H9 (cell line): ENCODE measurements at regions not wholly inside any gene's neighbourhood (a gene's known extent, or its start where the extent isn't known, plus 50 kb on each side); places are given as distances from the start of the nearest gene placed in this dataset.

ENCODE experiments used
- DNase-seq: peaks from one replicate; pipeline ENCODE4 v3.0.0-alpha.2; 2017
- H2AFZ ChIP-seq: one replicate; pipeline ENCODE4 v1.6.1; 2013; ENCODE audit warnings: mild to moderate bottlenecking, low read length, control low read depth, moderate library complexity
- H2AK5ac ChIP-seq: 2 replicates; pipeline ENCODE4 v1.6.1; 2013; ENCODE audit warnings: low read length, control low read depth, mixed read lengths; ENCODE audit not compliant: insufficient read length
- H2BK120ac ChIP-seq: one replicate; pipeline ENCODE4 v1.6.1; 2013; ENCODE audit warnings: low read depth, mild to moderate bottlenecking, low read length, control low read depth, inconsistent platforms; ENCODE audit not compliant: poor library complexity, severe bottlenecking
- H2BK12ac ChIP-seq: 2 replicates; pipeline ENCODE4 v1.6.1; 2013; ENCODE audit warnings: low read length, control low read depth, mixed read lengths, low read depth; ENCODE audit not compliant: insufficient read length
- H2BK15ac ChIP-seq: 2 replicates; pipeline ENCODE4 v1.6.1; 2013; ENCODE audit warnings: low read depth, low read length, control low read depth
- H2BK20ac ChIP-seq: one replicate; pipeline ENCODE4 v1.6.1; 2013; ENCODE audit warnings: low read depth, mild to moderate bottlenecking, low read length, control low read depth, inconsistent platforms; ENCODE audit not compliant: poor library complexity, severe bottlenecking
- H2BK5ac ChIP-seq: 2 replicates; pipeline ENCODE4 v1.6.1; 2013; ENCODE audit warnings: low read length, control low read depth, mixed read lengths; ENCODE audit not compliant: insufficient read length
- H3K14ac ChIP-seq: 2 replicates; pipeline ENCODE4 v1.6.1; 2013; ENCODE audit warnings: low read length, control low read depth; ENCODE audit not compliant: insufficient read depth
- H3K18ac ChIP-seq: 2 replicates; pipeline ENCODE4 v1.6.1; 2013; ENCODE audit warnings: low read depth, mild to moderate bottlenecking, mixed read lengths, low read length, control low read depth; ENCODE audit not compliant: insufficient read length
- H3K23ac ChIP-seq: 2 replicates; pipeline ENCODE4 v1.6.1; 2013; ENCODE audit warnings: low read length, control low read depth, mixed read lengths, low read depth; ENCODE audit not compliant: insufficient read length
- H3K23me2 ChIP-seq: 2 replicates; pipeline ENCODE4 v1.6.1; 2013; ENCODE audit warnings: low read depth, mild to moderate bottlenecking, mixed read lengths, low read length, control low read depth; ENCODE audit not compliant: insufficient read length, poor library complexity, severe bottlenecking
- H3K27ac ChIP-seq: 2 replicates; pipeline ENCODE4 v1.5.1; 2013; ENCODE audit warnings: low read length, control low read depth, mixed read lengths, low read depth; ENCODE audit not compliant: insufficient read length
- H3K27me3 ChIP-seq: 2 replicates; pipeline ENCODE4 v1.6.1; 2013; ENCODE audit warnings: low read length, control low read depth, inconsistent platforms; ENCODE audit not compliant: insufficient read depth
- H3K4ac ChIP-seq: 2 replicates; pipeline ENCODE4 v1.6.1; 2013; ENCODE audit warnings: low read depth, mild to moderate bottlenecking, control low read depth, inconsistent platforms, low read length, moderate library complexity
- H3K4me1 ChIP-seq: 2 replicates; pipeline ENCODE4 v1.6.1; 2013; ENCODE audit warnings: low read length, control low read depth, inconsistent platforms; ENCODE audit not compliant: insufficient read depth
- H3K4me2 ChIP-seq: 2 replicates; pipeline ENCODE4 v1.6.1; 2013; ENCODE audit warnings: low read length, control low read depth, mixed read lengths; ENCODE audit not compliant: insufficient read length, insufficient read depth
- H3K56ac ChIP-seq: 2 replicates; pipeline ENCODE4 v1.6.1; 2013; ENCODE audit warnings: low read depth, mild to moderate bottlenecking, mixed read lengths, low read length, control low read depth; ENCODE audit not compliant: insufficient read length
- H3K79me1 ChIP-seq: 2 replicates; pipeline ENCODE4 v1.6.1; 2013; ENCODE audit warnings: low read depth, mild to moderate bottlenecking, moderate library complexity, low read length, control low read depth, inconsistent platforms; ENCODE audit not compliant: insufficient read depth, poor library complexity, severe bottlenecking
- H3K79me2 ChIP-seq: 2 replicates; pipeline ENCODE4 v1.6.1; 2013; ENCODE audit warnings: low read length, control low read depth, inconsistent platforms; ENCODE audit not compliant: insufficient read depth
- H3K9ac ChIP-seq: 2 replicates; pipeline ENCODE4 v1.6.1; 2013; ENCODE audit warnings: low read length, control low read depth, mixed read lengths; ENCODE audit not compliant: insufficient read length; ENCODE audit errors: extremely low read depth
- H3K9me3 ChIP-seq: one replicate; pipeline ENCODE4 v1.6.1; 2013; ENCODE audit warnings: low read depth, low read length, inconsistent platforms; ENCODE audit not compliant: control insufficient read depth
- H3T11ph ChIP-seq: one replicate; pipeline ENCODE4 v1.6.1; 2013; ENCODE audit warnings: mild to moderate bottlenecking, low read length, control low read depth, inconsistent platforms
- H4K20me1 ChIP-seq: one replicate; pipeline ENCODE4 v1.6.1; 2013; ENCODE audit not compliant: control insufficient read depth, insufficient read length, insufficient read depth
- H4K5ac ChIP-seq: 2 replicates; pipeline ENCODE4 v1.6.1; 2013; ENCODE audit warnings: low read depth, mild to moderate bottlenecking, mixed read lengths, low read length, control low read depth; ENCODE audit not compliant: insufficient read length
- H4K8ac ChIP-seq: replicated peaks from 2 replicates; pipeline ENCODE4 v1.6.1; 2013; ENCODE audit warnings: low read length, control low read depth, mixed read lengths, low read depth; ENCODE audit not compliant: insufficient read length
- H4K91ac ChIP-seq: 2 replicates; pipeline ENCODE4 v1.6.1; 2013; ENCODE audit warnings: low read depth, mild to moderate bottlenecking, moderate library complexity, mixed read lengths, low read length, control low read depth; ENCODE audit not compliant: insufficient read length
- H3K27ac Mint-ChIP-seq, 3 experiments: 2 replicates in 2 of 3; 3 replicates in 1 of 3; pipeline ENCODE4 v1.8.0; 2020 to 2021; ENCODE audit warnings: mixed read lengths in 3 of 3, mild to moderate bottlenecking in 1 of 3, moderate library complexity in 1 of 3
- H3K27me3 Mint-ChIP-seq: 2 replicates; pipeline ENCODE4 v1.8.0; 2021; ENCODE audit warnings: low read depth, mild to moderate bottlenecking, moderate library complexity, mixed read lengths
- H3K36me3 Mint-ChIP-seq, 3 experiments: 2 replicates in 2 of 3; 3 replicates in 1 of 3; pipeline ENCODE4 v1.8.0; 2020 to 2021; ENCODE audit warnings: low read depth in 3 of 3, mixed read lengths in 3 of 3; ENCODE audit not compliant: insufficient read depth in 1 of 3
- H3K4me1 Mint-ChIP-seq, 2 experiments: 2 replicates each; pipeline ENCODE4 v1.8.0; 2020; ENCODE audit warnings: mixed read lengths in 2 of 2
- H3K4me3 Mint-ChIP-seq, 2 experiments: 2 replicates in 1 of 2; 3 replicates in 1 of 2; pipeline ENCODE4 v1.8.0; 2020 to 2021; ENCODE audit warnings: mild to moderate bottlenecking in 2 of 2, mixed read lengths in 2 of 2, moderate library complexity in 1 of 2
- H3K9me3 Mint-ChIP-seq, 2 experiments: 2 replicates in 1 of 2; 3 replicates in 1 of 2; pipeline ENCODE4 v1.8.0; 2020; ENCODE audit warnings: mild to moderate bottlenecking in 2 of 2, mixed read lengths in 2 of 2, moderate library complexity in 1 of 2
- CTCF ChIP-seq: fragments of 200-600 bp; sonication (generic); conservative IDR thresholded peaks from 3 replicates; pipeline ENCODE4 v1.8.0; 2021; ENCODE audit warnings: antibody characterized with exemption, mild to moderate bottlenecking
- WGBS: extraction: QIAGEN DNeasy Blood & Tissue Kit; methylation state at CpG from one replicate; pipeline ENCODE4 v1.1.7; 2013; ENCODE audit warnings: missing lambda C conversion rate, low lambda C conversion rate, mixed read lengths; ENCODE audit not compliant: insufficient read length; ENCODE audit errors: extremely low coverage; 5-methylcytosine and 5-hydroxymethylcytosine counted together

GRCh38 chr11:116190861-116191260 is 581.9 kb downstream of the BUD13 start:
- Histone ChIP-seq H3K4me1 (peaks cover 13% of the 10 kb centered on the region; the same call in 1 of the 2 replicates), H2BK12ac (no peak overlapping the region), H3K27me3 (no peaks in the 10 kb centered on the region; the same call in 1 of the 2 replicates), H2BK15ac (no peak overlapping the region), H3K23me2 (peaks cover 12% of the 10 kb centered on the region), H2AK5ac (no peak overlapping the region), H4K5ac (no peak overlapping the region), H3K4ac (no peak overlapping the region), H3K9ac (no peak overlapping the region), H3T11ph (no peak overlapping the region), H3K79me2 (no peaks in the 10 kb centered on the region), H2BK120ac (no peak overlapping the region), H4K91ac (no peak overlapping the region), H4K8ac (no peak overlapping the region), H2BK5ac (no peak overlapping the region), H3K56ac (no peak overlapping the region), H3K79me1 (no peaks in the 10 kb centered on the region), H3K4me2 (no peak overlapping the region), H3K9me3 (no peaks in the 10 kb centered on the region), H3K27ac (no peak overlapping the region), H2BK20ac (no peak overlapping the region), H3K23ac (no peak overlapping the region), H4K20me1 (no peaks in the 10 kb centered on the region), H3K14ac (no peak overlapping the region), H3K18ac (no peak overlapping the region), H2AFZ (no peak overlapping the region)
- peaks cover 33 to 42% of the 10 kb centered on the region in 2 experiments for H3K4me1 Mint-ChIP-seq
- no peak for TF ChIP-seq CTCF
- H3K4me3 Mint-ChIP-seq = no peak overlapping the region
- H3K27ac Mint-ChIP-seq = no peak overlapping the region
- H3K36me3 Mint-ChIP-seq = no peaks in the 10 kb centered on the region
- WGBS = no CpG with 5 or more reads among the region's 3 CpGs
- no peak for DNase-seq
- peaks cover 42% of the 10 kb centered on the region for H3K27me3 Mint-ChIP-seq
- no peaks in the 10 kb centered on the region for H3K9me3 Mint-ChIP-seq
